Neural cell (in vitro differentiated cells): ENCODE measurements at regions not wholly inside any gene's neighbourhood (a gene's known extent, or its start where the extent isn't known, plus 50 kb on each side); places are given as distances from the start of the nearest gene placed in this dataset.

Experiments used
- H2AFZ ChIP-seq: fragments of 200-600, 300-800 bp; sonication (generic), shearing (Covaris generic); 2 replicates; pipeline ENCODE4 v1.6.0; 2014; ENCODE audit warnings: low read depth, mild to moderate bottlenecking, antibody characterized with exemption, low read length, moderate library complexity
- H3F3A ChIP-seq: fragments of 200-600 bp; shearing (Covaris generic); 2 replicates; pipeline ENCODE4 v1.6.1; 2016; ENCODE audit warnings: mild to moderate bottlenecking, moderate library complexity, mixed read lengths, antibody characterized with exemption, low read length; ENCODE audit not compliant: insufficient read depth, poor library complexity, severe bottlenecking
- H3K27ac ChIP-seq: fragments of 200-600, 300-800 bp; sonication (generic), shearing (Covaris generic); 2 replicates; pipeline ENCODE4 v1.5.1; 2014; ENCODE audit warnings: mild to moderate bottlenecking, low read length, moderate library complexity
- H3K27me3 ChIP-seq: fragments of 300-800, 200-600 bp; sonication (generic), shearing (Covaris generic); 2 replicates; pipeline ENCODE4 v1.6.0; 2014; ENCODE audit warnings: mild to moderate bottlenecking, low read depth, low read length, moderate library complexity; ENCODE audit not compliant: insufficient read depth
- H3K36me3 ChIP-seq: fragments of 300-800, 200-600 bp; sonication (generic), shearing (Covaris generic); 2 replicates; pipeline ENCODE4 v1.5.1; 2014; ENCODE audit warnings: mild to moderate bottlenecking, antibody characterized with exemption, low read length, moderate library complexity; ENCODE audit not compliant: insufficient read depth
- H3K4me2 ChIP-seq: fragments of 300-800, 200-600 bp; sonication (generic), shearing (Covaris generic); 2 replicates; pipeline ENCODE4 v1.6.0; 2014; ENCODE audit warnings: mild to moderate bottlenecking, low read length
- H3K4me3 ChIP-seq: fragments of 300-800, 200-600 bp; sonication (generic), shearing (Covaris generic); 2 replicates; pipeline ENCODE4 v1.5.1; 2014; ENCODE audit warnings: mild to moderate bottlenecking, low read length, moderate library complexity
- H3K79me2 ChIP-seq: fragments of 200-600 bp; shearing (Covaris generic); replicated peaks from 2 replicates; pipeline ENCODE4 v1.6.0; 2014; ENCODE audit warnings: mild to moderate bottlenecking, low read length, moderate library complexity; ENCODE audit not compliant: insufficient read depth
- H3K9ac ChIP-seq: fragments of 300-800, 200-600 bp; sonication (generic), shearing (Covaris generic); 2 replicates; pipeline ENCODE4 v1.6.1; 2016; ENCODE audit warnings: mild to moderate bottlenecking, low read length, mixed read lengths
- H3K9me2 ChIP-seq: fragments of 200-600 bp; shearing (Covaris generic); 2 replicates; pipeline ENCODE4 v1.6.1; 2016; ENCODE audit warnings: mild to moderate bottlenecking, low read length, mixed read lengths; ENCODE audit not compliant: insufficient read depth
- H3K9me3 ChIP-seq: fragments of 200-600, 300-800 bp; sonication (generic), shearing (Covaris generic); 2 replicates; pipeline ENCODE4 v1.6.1; 2016; ENCODE audit warnings: mild to moderate bottlenecking, mixed run types, low read length, moderate library complexity, mixed read lengths
- H4K20me1 ChIP-seq: fragments of 200-600 bp; shearing (Covaris generic); 2 replicates; pipeline ENCODE4 v1.6.1; 2016; ENCODE audit warnings: mild to moderate bottlenecking, mixed run types; ENCODE audit not compliant: insufficient read depth
- EP300 ChIP-seq: fragments of 450-650 bp; conservative IDR thresholded peaks from 2 replicates; pipeline ENCODE4 v1.6.1; 2014; ENCODE audit warnings: antibody characterized with exemption, mild to moderate bottlenecking, moderate library complexity; ENCODE audit not compliant: poor library complexity, severe bottlenecking
- EZH2 ChIP-seq: fragments of 200-600, 300-800 bp; shearing (Covaris generic), sonication (generic); IDR thresholded peaks from 2 replicates; pipeline ENCODE4 v1.6.1; 2014; ENCODE audit warnings: antibody characterized with exemption, low read length, borderline replicate concordance, mild to moderate bottlenecking; ENCODE audit not compliant: insufficient read depth, poor library complexity, severe bottlenecking
- MXI1 ChIP-seq: fragments of 450-650 bp; conservative IDR thresholded peaks from 2 replicates; pipeline ENCODE4 v1.6.1; 2014; ENCODE audit warnings: antibody characterized with exemption, mild to moderate bottlenecking; ENCODE audit not compliant: poor library complexity, severe bottlenecking
- POLR2AphosphoS5 ChIP-seq: IDR thresholded peaks from 2 replicates; pipeline ENCODE4 v1.6.1; 2012
- RAD21 ChIP-seq: fragments of 450-650 bp; conservative IDR thresholded peaks from 2 replicates; pipeline ENCODE4 v1.6.1; 2014; ENCODE audit warnings: antibody characterized with exemption, mild to moderate bottlenecking, moderate library complexity
- SMC3 ChIP-seq: fragments of 450-650 bp; conservative IDR thresholded peaks from 2 replicates; pipeline ENCODE4 v1.6.1; 2014; ENCODE audit warnings: antibody characterized with exemption, mild to moderate bottlenecking, moderate library complexity; ENCODE audit not compliant: poor library complexity
- TAF1 ChIP-seq: IDR thresholded peaks from 2 replicates; pipeline ENCODE4 v1.6.1; 2012; ENCODE audit warnings: low read depth
- TF ChIP-seq, protein P1 (sequence below): fragments of 450-650 bp; IDR thresholded peaks from 2 replicates; pipeline ENCODE4 v1.5.1; 2014; ENCODE audit warnings: antibody characterized with exemption, mild to moderate bottlenecking, moderate library complexity; ENCODE audit not compliant: poor library complexity, severe bottlenecking
- TF ChIP-seq, protein P2 (sequence below): IDR thresholded peaks from 2 replicates; pipeline ENCODE4 v1.6.1; 2012; ENCODE audit warnings: borderline replicate concordance

DNA sequence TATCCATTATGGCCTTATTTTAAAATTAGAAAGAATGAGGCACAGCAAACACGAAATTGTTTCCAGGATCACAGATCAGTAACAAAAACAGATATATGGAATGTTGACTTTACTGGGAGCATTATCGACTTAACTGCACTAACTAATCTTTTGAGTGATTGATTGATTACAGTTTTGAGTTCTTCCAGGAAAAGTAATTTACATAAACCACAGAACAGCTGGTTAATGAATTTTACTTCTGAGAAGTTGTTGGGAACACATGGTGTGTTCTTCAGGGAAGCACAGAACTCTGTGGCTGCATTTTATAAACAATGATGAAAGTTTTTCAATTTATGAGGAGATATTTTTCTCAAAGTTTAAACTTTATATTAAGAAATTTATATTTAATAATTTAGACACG, 802.4 kb upstream of the ACO1 start:
- Histone ChIP-seq H3K4me3 (no peak overlapping the region), H3K27me3 (no peaks in the 10 kb centered on the region), H3K36me3 (no peaks in the 10 kb centered on the region), H3K27ac (no peak overlapping the region), H4K20me1 (no peaks in the 10 kb centered on the region), H3F3A (no peaks in the 10 kb centered on the region), H3K9me2 (no peaks in the 10 kb centered on the region), H3K9me3 (no peaks in the 10 kb centered on the region), H3K9ac (no peak overlapping the region), H3K4me2 (no peak overlapping the region), H3K79me2 (no peaks in the 10 kb centered on the region), H2AFZ (no peak overlapping the region)
- TF ChIP-seq EZH2 (no peak), MXI1 (no peak), RAD21 (no peak), EP300 (no peak)
- TF ChIP-seq, protein P1, sequence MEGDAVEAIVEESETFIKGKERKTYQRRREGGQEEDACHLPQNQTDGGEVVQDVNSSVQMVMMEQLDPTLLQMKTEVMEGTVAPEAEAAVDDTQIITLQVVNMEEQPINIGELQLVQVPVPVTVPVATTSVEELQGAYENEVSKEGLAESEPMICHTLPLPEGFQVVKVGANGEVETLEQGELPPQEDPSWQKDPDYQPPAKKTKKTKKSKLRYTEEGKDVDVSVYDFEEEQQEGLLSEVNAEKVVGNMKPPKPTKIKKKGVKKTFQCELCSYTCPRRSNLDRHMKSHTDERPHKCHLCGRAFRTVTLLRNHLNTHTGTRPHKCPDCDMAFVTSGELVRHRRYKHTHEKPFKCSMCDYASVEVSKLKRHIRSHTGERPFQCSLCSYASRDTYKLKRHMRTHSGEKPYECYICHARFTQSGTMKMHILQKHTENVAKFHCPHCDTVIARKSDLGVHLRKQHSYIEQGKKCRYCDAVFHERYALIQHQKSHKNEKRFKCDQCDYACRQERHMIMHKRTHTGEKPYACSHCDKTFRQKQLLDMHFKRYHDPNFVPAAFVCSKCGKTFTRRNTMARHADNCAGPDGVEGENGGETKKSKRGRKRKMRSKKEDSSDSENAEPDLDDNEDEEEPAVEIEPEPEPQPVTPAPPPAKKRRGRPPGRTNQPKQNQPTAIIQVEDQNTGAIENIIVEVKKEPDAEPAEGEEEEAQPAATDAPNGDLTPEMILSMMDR, result no peak

DNA sequence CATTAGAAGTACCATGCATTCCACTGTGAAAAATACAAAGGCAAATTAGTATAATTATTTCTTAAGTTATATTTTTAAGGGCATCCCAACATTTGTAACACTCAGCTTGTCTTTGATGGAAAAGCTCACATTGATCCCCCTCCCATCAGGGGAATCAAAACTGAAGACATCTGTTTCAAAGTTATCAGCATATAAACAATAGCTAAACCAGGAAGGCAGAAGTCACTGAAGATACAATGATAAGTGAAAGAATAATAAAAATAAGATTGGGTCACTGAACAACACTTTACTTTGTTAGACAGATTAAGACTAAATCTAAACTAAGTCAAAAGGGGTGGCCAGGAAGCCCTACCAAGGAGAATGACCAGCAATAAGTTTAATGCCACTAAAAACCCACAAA, 801.9 kb upstream of the ACO1 start:
- Histone ChIP-seq H3F3A (no peaks in the 10 kb centered on the region), H3K27me3 (no peaks in the 10 kb centered on the region), H3K4me2 (no peak overlapping the region), H3K27ac (no peak overlapping the region), H3K9me2 (no peaks in the 10 kb centered on the region), H3K36me3 (no peaks in the 10 kb centered on the region), H3K9ac (no peak overlapping the region), H2AFZ (no peak overlapping the region), H3K79me2 (no peaks in the 10 kb centered on the region), H3K9me3 (no peaks in the 10 kb centered on the region), H3K4me3 (no peak overlapping the region), H4K20me1 (no peaks in the 10 kb centered on the region)
- TF ChIP-seq EP300 (no peak), MXI1 (no peak), SMC3 (no peak), EZH2 (no peak), RAD21 (no peak), TAF1 (no peak), POLR2AphosphoS5 (no peak)
- TF ChIP-seq, protein P2, sequence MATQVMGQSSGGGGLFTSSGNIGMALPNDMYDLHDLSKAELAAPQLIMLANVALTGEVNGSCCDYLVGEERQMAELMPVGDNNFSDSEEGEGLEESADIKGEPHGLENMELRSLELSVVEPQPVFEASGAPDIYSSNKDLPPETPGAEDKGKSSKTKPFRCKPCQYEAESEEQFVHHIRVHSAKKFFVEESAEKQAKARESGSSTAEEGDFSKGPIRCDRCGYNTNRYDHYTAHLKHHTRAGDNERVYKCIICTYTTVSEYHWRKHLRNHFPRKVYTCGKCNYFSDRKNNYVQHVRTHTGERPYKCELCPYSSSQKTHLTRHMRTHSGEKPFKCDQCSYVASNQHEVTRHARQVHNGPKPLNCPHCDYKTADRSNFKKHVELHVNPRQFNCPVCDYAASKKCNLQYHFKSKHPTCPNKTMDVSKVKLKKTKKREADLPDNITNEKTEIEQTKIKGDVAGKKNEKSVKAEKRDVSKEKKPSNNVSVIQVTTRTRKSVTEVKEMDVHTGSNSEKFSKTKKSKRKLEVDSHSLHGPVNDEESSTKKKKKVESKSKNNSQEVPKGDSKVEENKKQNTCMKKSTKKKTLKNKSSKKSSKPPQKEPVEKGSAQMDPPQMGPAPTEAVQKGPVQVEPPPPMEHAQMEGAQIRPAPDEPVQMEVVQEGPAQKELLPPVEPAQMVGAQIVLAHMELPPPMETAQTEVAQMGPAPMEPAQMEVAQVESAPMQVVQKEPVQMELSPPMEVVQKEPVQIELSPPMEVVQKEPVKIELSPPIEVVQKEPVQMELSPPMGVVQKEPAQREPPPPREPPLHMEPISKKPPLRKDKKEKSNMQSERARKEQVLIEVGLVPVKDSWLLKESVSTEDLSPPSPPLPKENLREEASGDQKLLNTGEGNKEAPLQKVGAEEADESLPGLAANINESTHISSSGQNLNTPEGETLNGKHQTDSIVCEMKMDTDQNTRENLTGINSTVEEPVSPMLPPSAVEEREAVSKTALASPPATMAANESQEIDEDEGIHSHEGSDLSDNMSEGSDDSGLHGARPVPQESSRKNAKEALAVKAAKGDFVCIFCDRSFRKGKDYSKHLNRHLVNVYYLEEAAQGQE, result no peak
- TF ChIP-seq, protein P1, result no peak
